ENCODE measurements at regions not wholly inside any gene's neighbourhood (a gene's known extent, or its start where the extent isn't known, plus 50 kb on each side); places are given as distances from the start of the nearest gene placed in this dataset.
A peak's percentile ranks its signal among the peaks of the same experiment; 100 is the strongest.
"Not testable (repeated sequence)": the region's sequence is repeated elsewhere in the genome, so short reads cannot be mapped to it uniquely, and the experiment has no call there.

- POLR2A ChIA-PET (ENCODE audit: unreplicated experiment), result no interaction called here
- H3K79me2 ChIP-seq (ENCODE audit: low read depth), result no peaks in the 10 kb centered on the region
- no peaks in the 10 kb centered on the region; the same call in 1 of the 2 replicates for H3K9me2 ChIP-seq (ENCODE audit: insufficient read depth)
- H4K20me1 ChIP-seq (ENCODE audit: insufficient read depth), result no peaks in the 10 kb centered on the region
- no peaks in the 10 kb centered on the region for H3K4me1 ChIP-seq (replicated peaks; ENCODE audit: insufficient read depth)
- H2AFZ ChIP-seq, result peak overlapping the region; percentile 42; the same call in 1 of the 2 replicates
- CTCF ChIA-PET, result no interaction called here
- no peak overlapping the region for H3K4me3 ChIP-seq
- H3K36me3 ChIP-seq (ENCODE audit: low read depth), result no peaks in the 10 kb centered on the region
- no peak overlapping the region for H3K27ac ChIP-seq
- no TSS peak for BruUV-seq (replicated peaks)
- DNase-seq, result no peak
- no peaks in the 10 kb centered on the region for H3K9me3 ChIP-seq (ENCODE audit: insufficient read depth, low read depth)
- H3K27me3 ChIP-seq (ENCODE audit: insufficient read depth, low read depth), result no peaks in the 10 kb centered on the region
- no peak overlapping the region for H3K4me2 ChIP-seq
- H3F3A ChIP-seq (ENCODE audit: insufficient read depth, low read depth), result no peaks in the 10 kb centered on the region
- no peak for TF ChIP-seq CTCF (conservative IDR thresholded peaks at IDR 0.05)
- no peak for TF ChIP-seq EZH2 (IDR thresholded peaks at IDR 0.05; ENCODE audit: low read depth)
- intact Hi-C loops (cut with micrococcal nuclease; ENCODE audit: unreplicated experiment), result no loop called here
Observed at GRCh38 chr2:36190097-36190496, 165.5 kb upstream of the CRIM1 start.

GRCh38 chr2:36185624-36186023 is 170.0 kb upstream of the CRIM1 start:
- no peaks in the 10 kb centered on the region for H3K36me3 ChIP-seq (ENCODE audit: low read depth)
- TF ChIP-seq EZH2 (IDR thresholded peaks at IDR 0.05; ENCODE audit: low read depth) (no peak), CTCF (conservative IDR thresholded peaks at IDR 0.05) (no peak)
- no peak overlapping the region for H3K4me2 ChIP-seq
- no peaks in the 10 kb centered on the region for H3K79me2 ChIP-seq (ENCODE audit: low read depth)
- BruUV-seq (replicated peaks), result no TSS peak
- H3K4me1 ChIP-seq (replicated peaks; ENCODE audit: insufficient read depth), result no peaks in the 10 kb centered on the region
- no peak overlapping the region for H3K27ac ChIP-seq
- H2AFZ ChIP-seq, result no peak overlapping the region
- no peaks in the 10 kb centered on the region; the same call in 1 of the 2 replicates for H3K9me2 ChIP-seq (ENCODE audit: insufficient read depth)
- ChIA-PET CTCF (no interaction called here), POLR2A (ENCODE audit: unreplicated experiment) (no interaction called here)
- intact Hi-C loops (cut with micrococcal nuclease; ENCODE audit: unreplicated experiment), result no loop called here
- no peaks in the 10 kb centered on the region for H4K20me1 ChIP-seq (ENCODE audit: insufficient read depth)
- H3K27me3 ChIP-seq (ENCODE audit: insufficient read depth, low read depth), result no peaks in the 10 kb centered on the region
- no peak for DNase-seq
- H3K9me3 ChIP-seq (ENCODE audit: insufficient read depth, low read depth), result no peaks in the 10 kb centered on the region
- H3F3A ChIP-seq (ENCODE audit: insufficient read depth, low read depth), result no peaks in the 10 kb centered on the region
- no peak overlapping the region for H3K4me3 ChIP-seq

- Histone ChIP-seq H3K9me3 (ENCODE audit: insufficient read depth, low read depth) (no peaks in the 10 kb centered on the region), H3K27ac (no peak overlapping the region), H3K79me2 (ENCODE audit: low read depth) (no peaks in the 10 kb centered on the region), H3K36me3 (ENCODE audit: low read depth) (no peaks in the 10 kb centered on the region), H3K27me3 (ENCODE audit: insufficient read depth, low read depth) (no peaks in the 10 kb centered on the region), H3K4me2 (no peak overlapping the region), H2AFZ (no peak overlapping the region), H3K4me1 (replicated peaks; ENCODE audit: insufficient read depth) (no peaks in the 10 kb centered on the region), H3F3A (ENCODE audit: insufficient read depth, low read depth) (no peaks in the 10 kb centered on the region), H3K4me3 (no peak overlapping the region), H3K9me2 (ENCODE audit: insufficient read depth) (no peaks in the 10 kb centered on the region; the same call in 1 of the 2 replicates), H4K20me1 (ENCODE audit: insufficient read depth) (no peaks in the 10 kb centered on the region)
- POLR2A ChIA-PET (ENCODE audit: unreplicated experiment), result no interaction called here
- no TSS peak for BruUV-seq (replicated peaks)
- intact Hi-C loops (cut with micrococcal nuclease; ENCODE audit: unreplicated experiment), result no loop called here
- DNase-seq, result no peak
- no peak for TF ChIP-seq CTCF (conservative IDR thresholded peaks at IDR 0.05)
- no peak for TF ChIP-seq EZH2 (IDR thresholded peaks at IDR 0.05; ENCODE audit: low read depth)
- CTCF ChIA-PET, result no interaction called here
Observed at GRCh38 chr2:36184848-36185247, 170.7 kb upstream of the CRIM1 start.

- H3K36me3 ChIP-seq (ENCODE audit: low read depth); H3K9me3 ChIP-seq (ENCODE audit: insufficient read depth, low read depth); H3F3A ChIP-seq (ENCODE audit: insufficient read depth, low read depth); H3K4me3 ChIP-seq; H3K4me2 ChIP-seq; intact Hi-C loops (cut with micrococcal nuclease; ENCODE audit: unreplicated experiment); H3K27ac ChIP-seq; CTCF ChIA-PET; H3K27me3 ChIP-seq (ENCODE audit: insufficient read depth, low read depth); H3K79me2 ChIP-seq (ENCODE audit: low read depth); BruUV-seq (replicated peaks); DNase-seq; H2AFZ ChIP-seq; H3K9me2 ChIP-seq (ENCODE audit: insufficient read depth); H3K4me1 ChIP-seq (replicated peaks; ENCODE audit: insufficient read depth); H4K20me1 ChIP-seq (ENCODE audit: insufficient read depth); POLR2A ChIA-PET (ENCODE audit: unreplicated experiment): not testable (repeated sequence)
Observed at GRCh38 chr2:36180789-36181482, 174.6 kb upstream of the CRIM1 start.

- intact Hi-C loops (cut with micrococcal nuclease; ENCODE audit: unreplicated experiment); POLR2A ChIA-PET (ENCODE audit: unreplicated experiment): not testable (repeated sequence)
Observed at GRCh38 chr2:36180293-36180692, 175.3 kb upstream of the CRIM1 start.

More at GRCh38 chr2:36180293-36180692, 175.3 kb upstream of the CRIM1 start:
- H3K4me1 ChIP-seq (replicated peaks; ENCODE audit: insufficient read depth); BruUV-seq (replicated peaks); H2AFZ ChIP-seq; CTCF ChIA-PET; H3K4me2 ChIP-seq; H3K9me3 ChIP-seq (ENCODE audit: insufficient read depth, low read depth); H3K79me2 ChIP-seq (ENCODE audit: low read depth); H4K20me1 ChIP-seq (ENCODE audit: insufficient read depth); H3F3A ChIP-seq (ENCODE audit: insufficient read depth, low read depth); DNase-seq; H3K9me2 ChIP-seq (ENCODE audit: insufficient read depth); H3K4me3 ChIP-seq; H3K27me3 ChIP-seq (ENCODE audit: insufficient read depth, low read depth); H3K36me3 ChIP-seq (ENCODE audit: low read depth); H3K27ac ChIP-seq: not testable (repeated sequence)

Measured in PC-9 (cell line).